ENCODE measurements at regions not wholly inside any gene's neighbourhood (a gene's known extent, or its start where the extent isn't known, plus 50 kb on each side); places are given as distances from the start of the nearest gene placed in this dataset.

DNA sequence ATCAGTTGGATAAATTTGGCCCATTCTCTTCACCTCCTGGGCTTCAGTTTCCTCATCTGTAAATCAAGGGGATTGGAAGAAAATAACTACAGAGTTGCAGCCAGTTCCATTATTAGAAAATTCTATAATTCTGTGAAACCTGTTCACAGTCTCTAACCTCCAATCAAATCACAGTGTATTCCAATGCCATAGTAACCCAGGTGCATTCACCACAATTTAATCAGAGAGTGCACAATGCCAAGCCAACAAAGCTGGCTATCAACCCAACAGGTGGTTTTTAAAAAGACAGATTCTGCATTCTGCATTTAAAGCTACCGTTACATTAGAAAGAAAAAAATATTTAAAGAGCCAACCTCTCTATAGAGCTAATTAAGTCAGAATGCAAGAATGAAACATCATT lies 308.6 kb downstream of the RNF144A start:
- TF ChIP-seq, protein P1, sequence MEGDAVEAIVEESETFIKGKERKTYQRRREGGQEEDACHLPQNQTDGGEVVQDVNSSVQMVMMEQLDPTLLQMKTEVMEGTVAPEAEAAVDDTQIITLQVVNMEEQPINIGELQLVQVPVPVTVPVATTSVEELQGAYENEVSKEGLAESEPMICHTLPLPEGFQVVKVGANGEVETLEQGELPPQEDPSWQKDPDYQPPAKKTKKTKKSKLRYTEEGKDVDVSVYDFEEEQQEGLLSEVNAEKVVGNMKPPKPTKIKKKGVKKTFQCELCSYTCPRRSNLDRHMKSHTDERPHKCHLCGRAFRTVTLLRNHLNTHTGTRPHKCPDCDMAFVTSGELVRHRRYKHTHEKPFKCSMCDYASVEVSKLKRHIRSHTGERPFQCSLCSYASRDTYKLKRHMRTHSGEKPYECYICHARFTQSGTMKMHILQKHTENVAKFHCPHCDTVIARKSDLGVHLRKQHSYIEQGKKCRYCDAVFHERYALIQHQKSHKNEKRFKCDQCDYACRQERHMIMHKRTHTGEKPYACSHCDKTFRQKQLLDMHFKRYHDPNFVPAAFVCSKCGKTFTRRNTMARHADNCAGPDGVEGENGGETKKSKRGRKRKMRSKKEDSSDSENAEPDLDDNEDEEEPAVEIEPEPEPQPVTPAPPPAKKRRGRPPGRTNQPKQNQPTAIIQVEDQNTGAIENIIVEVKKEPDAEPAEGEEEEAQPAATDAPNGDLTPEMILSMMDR (IDR thresholded peaks at IDR 0.05 in 2 of 3, conservative IDR thresholded peaks at IDR 0.05 in 1 of 3; ENCODE audit: borderline replicate concordance in 1 of 3, insufficient read depth in 1 of 3, low read depth in 2 of 3, low read length in 2 of 3) = no peak
- TF ChIP-seq TCF7L2 (IDR thresholded peaks at IDR 0.05; ENCODE audit: borderline replicate concordance, extremely low read depth, insufficient read depth, insufficient read length) (no peak), RAD21 (IDR thresholded peaks at IDR 0.05; ENCODE audit: low read depth) (no peak), EGR1 (IDR thresholded peaks at IDR 0.05; ENCODE audit: low read depth) (no peak)
